Hematopoietic multipotent progenitor cell treated with erythropoietin and hydrocortisone succinate and interleukin-3 and kit ligand, for 15 days (in vitro differentiated cells): ENCODE measurements at regions not wholly inside any gene's neighbourhood (a gene's known extent, or its start where the extent isn't known, plus 50 kb on each side); places are given as distances from the start of the nearest gene placed in this dataset.

Experiments
- DNase-seq: peaks from one replicate; pipeline ENCODE4 v3.0.0-alpha.2; 2015; ENCODE audit warnings: low spot score

GRCh38 chr17:77321649-77322513 lies 181.1 kb downstream of the SEC14L1 start:
- DNase-seq: no peak

GRCh38 chr17:77322514-77323412 lies 182.0 kb downstream of the SEC14L1 start:
- DNase-seq: no peak

- DNase-seq: no peak
Measured at GRCh38 chr17:77323413-77324171, 182.8 kb downstream of the SEC14L1 start.

- DNase-seq: no peak
Measured at GRCh38 chr17:77324227-77324626, 183.5 kb downstream of the SEC14L1 start.

GRCh38 chr17:77325577-77326075 lies 184.9 kb downstream of the SEC14L1 start:
- no peak for DNase-seq

GRCh38 chr17:77326076-77326591 lies 185.4 kb downstream of the SEC14L1 start:
- no peak for DNase-seq

- no peak for DNase-seq
Measured at GRCh38 chr17:77326636-77327035, 185.9 kb downstream of the SEC14L1 start.

GRCh38 chr17:77327181-77327565 lies 186.4 kb downstream of the SEC14L1 start:
- no peak for DNase-seq

- DNase-seq: no peak
Measured at GRCh38 chr17:77327566-77328464, 187.0 kb downstream of the SEC14L1 start.

GRCh38 chr17:77328823-77329740 lies 188.3 kb downstream of the SEC14L1 start:
- DNase-seq: no peak

- DNase-seq: no peak
Measured at GRCh38 chr17:77329741-77330531, 189.2 kb downstream of the SEC14L1 start.

GRCh38 chr17:77330602-77331081 lies 189.9 kb downstream of the SEC14L1 start:
- no peak for DNase-seq

- peak; percentile 79 for DNase-seq
Measured at GRCh38 chr17:77331301-77331864, 190.6 kb downstream of the SEC14L1 start.

GRCh38 chr17:77332034-77332971 lies 191.5 kb downstream of the SEC14L1 start:
- DNase-seq: no peak

GRCh38 chr17:77332981-77333685 lies 192.4 kb downstream of the SEC14L1 start:
- no peak for DNase-seq

GRCh38 chr17:77337150-77337549 lies 196.4 kb downstream of the SEC14L1 start:
- no peak for DNase-seq
